Medulla oblongata (tissue), 1 donor: ENCODE measurements at regions not wholly inside any gene's neighbourhood (a gene's known extent, or its start where the extent isn't known, plus 50 kb on each side); places are given as distances from the start of the nearest gene placed in this dataset.
A peak's percentile ranks its signal among the peaks of the same experiment; 100 is the strongest.
"Not testable (repeated sequence)": the region's sequence is repeated elsewhere in the genome, so short reads cannot be mapped to it uniquely, and the experiment has no call there.

Experiments used
- DNase-seq: peaks from one replicate; pipeline ENCODE4 v3.0.0-alpha.2; 2015; ENCODE audit errors: extremely low spot score

DNA sequence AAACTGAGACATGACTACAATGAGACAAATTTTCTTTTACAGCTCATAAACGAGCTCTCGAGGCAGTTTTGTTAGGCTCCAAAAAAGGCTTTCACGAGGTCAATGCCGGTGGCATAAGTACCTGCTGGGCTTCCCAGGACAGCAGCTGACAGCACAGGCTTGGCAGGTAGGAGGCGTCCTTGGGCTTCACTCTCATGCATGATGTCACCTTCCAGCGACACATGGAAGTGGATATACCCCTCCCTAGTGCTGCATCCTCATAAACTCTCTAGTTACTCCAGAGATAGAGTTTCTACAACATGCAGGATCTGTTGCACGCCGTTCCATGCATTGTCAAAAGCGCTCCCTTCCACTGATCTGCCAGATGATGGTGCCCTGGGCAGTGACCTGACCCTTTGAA lies 112.5 kb upstream of the PAXBP1 start:
- DNase-seq, result no peak

DNA sequence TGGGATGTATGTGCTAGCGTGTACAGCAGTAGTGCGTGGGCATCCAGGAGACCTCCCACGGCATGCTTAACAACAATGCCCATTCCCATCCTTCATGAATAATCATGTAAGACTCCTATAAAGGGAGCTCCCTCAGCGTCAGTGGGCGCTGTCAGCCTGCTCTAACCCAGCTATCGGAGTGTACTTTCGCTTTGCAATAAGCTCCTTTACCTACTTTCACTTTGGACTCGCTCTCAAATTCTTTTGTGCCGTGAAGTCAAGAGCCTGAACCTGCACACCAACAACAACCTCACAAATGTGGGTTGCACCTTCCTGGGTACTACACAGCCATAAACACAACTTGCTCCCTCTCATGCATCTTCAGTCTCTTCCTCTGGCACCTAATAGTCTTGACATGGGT lies 114.8 kb upstream of the PAXBP1 start:
- DNase-seq, result no peak

DNA sequence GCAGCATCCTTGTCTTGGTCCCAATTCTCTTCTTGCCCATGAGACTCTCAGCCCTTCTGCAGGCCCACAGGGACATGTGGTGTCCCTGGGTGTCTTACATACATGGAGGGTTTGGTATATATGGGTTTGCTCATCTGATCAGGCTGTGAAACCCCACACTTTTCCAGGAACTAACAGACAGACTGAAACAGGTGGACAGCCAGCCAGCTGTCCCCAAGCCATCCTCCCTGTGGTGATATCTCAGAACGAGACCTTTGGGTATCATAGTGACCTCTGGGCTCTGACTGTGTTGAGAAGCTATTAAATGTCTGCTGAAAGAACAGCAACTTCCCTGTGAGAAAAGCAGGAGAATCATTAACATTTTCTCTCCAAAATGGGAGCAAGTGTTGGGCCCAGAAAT lies 115.5 kb upstream of the PAXBP1 start:
- DNase-seq, result no peak

DNA sequence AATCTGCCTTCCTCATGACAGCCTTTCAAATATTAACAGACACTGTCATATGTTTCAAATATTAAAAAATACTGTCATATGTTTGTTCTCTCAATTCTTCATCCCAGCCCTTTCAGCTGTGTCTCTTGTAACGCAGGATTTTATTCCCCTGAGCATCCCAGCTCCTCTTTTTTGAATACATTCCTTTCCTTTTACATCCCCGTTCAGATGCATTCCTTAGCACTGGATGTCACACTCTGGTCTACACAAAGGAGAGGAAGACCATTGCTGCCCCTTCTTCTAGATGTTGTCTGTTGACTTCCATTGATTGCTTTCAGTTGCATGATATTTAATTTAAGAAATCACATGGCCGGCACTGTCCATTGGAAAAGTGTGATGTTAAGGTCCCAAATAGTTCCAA lies 117.4 kb upstream of the PAXBP1 start:
- no peak for DNase-seq

DNA sequence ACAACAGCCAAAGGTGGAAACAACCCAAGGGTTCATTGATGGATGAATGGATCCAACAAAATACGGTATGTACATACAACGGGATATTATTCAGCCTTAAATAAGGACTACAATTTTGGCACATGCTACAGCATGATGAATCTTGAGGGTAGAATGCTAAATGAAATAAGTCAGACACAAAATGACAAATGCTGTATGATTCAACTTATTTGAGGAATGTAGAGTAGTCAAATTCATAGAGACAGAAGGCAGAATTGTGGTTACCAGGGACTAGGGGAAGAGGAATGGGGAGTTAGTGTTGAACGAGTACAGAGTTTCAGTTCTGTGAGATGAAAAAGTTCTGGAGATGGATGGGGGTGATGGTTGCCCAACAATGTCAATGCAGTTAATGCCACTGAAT lies 118.0 kb upstream of the PAXBP1 start:
- DNase-seq, result no peak

DNA sequence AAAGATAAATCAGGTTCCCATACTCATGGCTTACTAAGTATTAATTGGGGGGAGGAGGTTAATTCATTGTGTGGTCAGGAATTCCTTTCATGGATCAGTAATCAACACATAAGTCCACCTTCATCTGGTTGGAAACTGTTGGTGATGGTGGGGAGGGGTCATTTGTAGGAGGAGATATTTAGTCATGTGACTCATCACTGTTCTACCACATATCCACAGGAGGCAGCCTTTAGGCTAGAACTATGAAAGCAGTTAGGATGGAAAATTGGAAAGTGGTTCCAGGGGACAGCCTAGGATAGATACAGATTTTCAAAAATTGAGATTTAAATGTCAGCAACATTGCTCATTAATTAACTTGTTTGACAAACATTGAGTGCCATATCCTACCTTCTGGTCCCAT lies 122.8 kb upstream of the PAXBP1 start:
- DNase-seq, result no peak

DNA sequence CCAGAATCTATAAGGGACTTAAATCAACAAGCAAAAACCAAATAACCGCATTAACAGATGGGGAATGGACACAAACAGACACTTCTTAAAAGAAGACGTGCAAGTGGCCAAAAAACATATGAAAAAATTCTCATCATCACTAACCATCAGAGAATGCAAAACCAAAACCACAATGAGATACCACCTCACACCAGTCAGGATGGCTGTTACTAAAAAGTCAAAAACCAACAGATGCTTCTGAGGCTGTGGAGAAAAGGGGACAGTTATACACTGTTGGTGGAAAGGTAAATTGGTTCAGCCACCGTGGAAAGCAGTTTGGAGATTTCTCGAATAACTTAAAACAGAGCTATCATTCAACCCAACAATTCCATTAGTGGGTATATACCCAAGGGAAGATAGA lies 124.9 kb upstream of the OLIG2 start:
- no peak for DNase-seq

DNA sequence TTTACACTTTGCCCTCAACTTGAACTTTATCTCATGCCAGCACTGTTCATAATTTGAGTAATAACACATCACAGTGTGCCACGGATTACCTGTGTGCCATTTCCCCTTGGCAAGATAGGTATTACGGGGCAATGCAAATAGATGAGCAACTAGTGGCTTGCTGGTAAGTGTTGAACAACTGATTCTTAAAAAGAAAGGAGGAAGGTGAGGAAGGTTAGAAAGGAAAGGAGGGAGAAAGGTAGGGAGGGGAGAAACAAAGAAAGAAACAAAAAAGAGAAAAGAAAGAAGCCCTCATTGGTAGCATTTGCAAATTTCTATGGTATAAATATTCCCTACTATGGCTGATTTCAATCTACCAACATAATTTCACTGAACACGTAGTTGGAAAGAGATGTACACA lies 118.2 kb upstream of the OLIG2 start:
- no peak for DNase-seq

DNA sequence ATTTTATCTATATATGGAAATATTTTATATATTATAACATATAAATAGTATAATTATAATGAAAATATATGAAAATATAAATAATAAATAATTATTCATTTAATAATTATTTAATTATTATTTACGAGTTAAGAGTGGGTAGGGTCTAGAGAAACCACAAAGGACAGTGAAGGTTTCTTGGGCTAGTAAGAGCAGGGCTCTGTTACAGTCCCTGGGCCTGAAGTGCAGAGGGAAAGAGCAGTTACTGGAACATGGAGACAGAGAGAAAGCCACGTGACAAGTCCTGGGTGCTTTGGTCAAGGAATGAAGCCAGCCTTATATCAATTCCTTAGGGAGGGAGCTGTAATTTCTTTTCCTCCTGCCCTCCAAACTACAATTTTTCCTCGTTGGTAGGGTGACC lies 117.2 kb upstream of the OLIG2 start:
- no peak for DNase-seq

DNA sequence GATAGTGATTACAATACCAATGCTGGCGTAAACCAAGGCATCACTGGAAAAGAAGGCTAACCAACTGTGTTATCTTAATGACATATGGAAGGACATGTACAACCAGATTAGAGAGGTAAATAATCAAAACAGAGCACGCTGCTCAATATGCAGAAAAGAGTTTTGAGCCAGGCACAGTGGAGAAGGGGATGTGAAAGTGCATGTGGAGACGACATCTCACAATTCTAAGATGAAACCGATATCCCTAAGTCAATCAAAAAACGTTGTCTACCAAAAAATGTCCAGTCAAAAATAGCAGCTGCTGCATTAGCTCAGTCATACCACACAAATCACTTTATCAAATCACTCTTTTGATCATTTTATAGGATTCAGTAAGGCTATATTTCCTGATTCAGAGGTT lies 116.3 kb upstream of the OLIG2 start:
- no peak for DNase-seq

DNA sequence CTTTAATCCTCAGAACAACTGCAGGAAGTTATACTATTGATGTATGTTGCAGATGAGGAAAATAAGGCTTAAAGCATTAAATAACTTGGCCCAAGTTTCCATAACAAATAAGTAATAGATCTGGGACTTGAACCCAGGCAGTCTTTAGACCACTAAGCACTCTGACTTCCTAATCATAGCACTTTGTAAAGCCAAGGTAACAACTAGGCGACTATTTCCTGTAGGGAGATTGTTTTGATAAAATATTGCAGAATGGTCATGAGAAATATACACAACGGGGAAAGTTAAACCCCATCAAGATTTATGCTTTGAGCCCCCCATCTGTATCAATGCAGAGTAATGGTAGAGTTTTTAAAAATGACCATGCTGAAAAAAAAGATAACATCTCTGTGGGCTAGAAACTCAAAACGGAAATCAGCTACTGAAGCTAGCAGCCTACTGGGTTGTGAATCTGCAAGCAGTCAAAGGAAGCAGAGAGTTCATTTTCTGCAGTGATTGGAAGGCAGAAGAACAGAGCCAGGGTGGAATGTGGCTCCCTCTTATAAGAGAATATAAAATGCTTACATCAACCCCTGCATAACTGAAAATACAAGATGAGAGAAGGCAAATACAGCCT lies 111.2 kb upstream of the OLIG2 start:
- DNase-seq, result no peak

DNA sequence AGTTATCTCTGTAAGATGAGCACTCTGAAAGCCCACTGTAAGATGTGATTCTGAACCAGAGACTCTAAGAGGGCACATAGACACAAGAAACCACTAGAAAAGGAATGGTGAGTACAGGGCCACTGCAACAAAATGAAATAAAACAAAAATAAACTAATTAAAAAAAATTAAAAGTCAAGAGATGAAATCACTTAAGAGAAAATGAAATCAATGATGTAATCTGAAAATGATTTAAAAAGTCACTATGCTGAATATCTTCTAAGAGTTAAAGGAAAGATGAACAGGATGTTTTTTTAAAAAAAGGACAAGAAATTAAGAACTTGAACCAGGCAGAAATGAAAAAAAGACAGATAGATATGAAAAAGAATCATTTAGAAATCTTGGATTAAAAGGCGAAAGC lies 110.6 kb upstream of the OLIG2 start:
- DNase-seq, result no peak

DNA sequence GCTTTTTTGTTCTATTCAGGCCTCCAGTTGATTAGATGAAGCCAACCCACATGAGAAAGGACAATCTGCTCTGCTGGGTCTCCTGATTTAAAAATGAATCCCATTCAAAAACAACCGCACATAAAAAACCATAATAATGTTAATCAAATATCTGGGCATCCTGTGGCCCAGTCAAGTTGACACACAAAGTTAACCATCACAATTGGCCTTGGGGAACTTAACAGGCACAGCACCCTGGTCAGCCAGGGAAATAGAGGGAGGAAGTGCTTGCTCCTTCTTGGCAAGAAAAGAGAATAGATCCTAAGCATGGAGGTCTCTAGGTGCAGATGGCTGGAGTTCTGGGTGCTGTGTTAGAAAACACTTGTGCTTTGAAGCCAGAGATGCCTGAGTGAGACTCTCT lies 109.6 kb upstream of the OLIG2 start:
- DNase-seq, result no peak

DNA sequence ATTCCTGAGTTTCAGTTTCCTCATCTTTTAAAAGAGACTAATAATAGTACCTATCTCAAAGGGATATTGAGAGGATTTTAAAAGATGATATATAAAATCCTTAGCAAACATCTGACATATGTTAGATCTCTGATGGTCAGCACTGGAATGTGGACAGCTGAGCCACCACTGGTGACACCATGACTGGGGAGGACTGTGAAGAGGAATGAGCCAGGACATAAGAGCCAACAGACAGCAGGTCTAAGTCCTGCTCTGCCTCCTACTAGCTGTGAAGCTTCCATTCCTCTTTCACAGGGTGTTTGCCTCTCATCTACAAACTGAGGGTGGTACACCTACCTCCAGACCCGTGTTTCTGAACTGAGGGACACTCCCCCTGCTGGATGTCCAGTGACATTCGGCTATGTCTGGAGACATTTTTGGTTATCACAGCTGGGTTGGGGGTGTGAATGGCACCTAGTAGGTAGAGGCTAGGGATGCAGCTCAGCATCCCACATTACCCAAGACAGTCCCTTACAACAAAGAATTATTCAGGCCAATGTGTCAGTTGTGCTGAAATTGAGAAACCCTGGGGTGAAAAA lies 109.1 kb upstream of the OLIG2 start:
- no peak for DNase-seq

DNA sequence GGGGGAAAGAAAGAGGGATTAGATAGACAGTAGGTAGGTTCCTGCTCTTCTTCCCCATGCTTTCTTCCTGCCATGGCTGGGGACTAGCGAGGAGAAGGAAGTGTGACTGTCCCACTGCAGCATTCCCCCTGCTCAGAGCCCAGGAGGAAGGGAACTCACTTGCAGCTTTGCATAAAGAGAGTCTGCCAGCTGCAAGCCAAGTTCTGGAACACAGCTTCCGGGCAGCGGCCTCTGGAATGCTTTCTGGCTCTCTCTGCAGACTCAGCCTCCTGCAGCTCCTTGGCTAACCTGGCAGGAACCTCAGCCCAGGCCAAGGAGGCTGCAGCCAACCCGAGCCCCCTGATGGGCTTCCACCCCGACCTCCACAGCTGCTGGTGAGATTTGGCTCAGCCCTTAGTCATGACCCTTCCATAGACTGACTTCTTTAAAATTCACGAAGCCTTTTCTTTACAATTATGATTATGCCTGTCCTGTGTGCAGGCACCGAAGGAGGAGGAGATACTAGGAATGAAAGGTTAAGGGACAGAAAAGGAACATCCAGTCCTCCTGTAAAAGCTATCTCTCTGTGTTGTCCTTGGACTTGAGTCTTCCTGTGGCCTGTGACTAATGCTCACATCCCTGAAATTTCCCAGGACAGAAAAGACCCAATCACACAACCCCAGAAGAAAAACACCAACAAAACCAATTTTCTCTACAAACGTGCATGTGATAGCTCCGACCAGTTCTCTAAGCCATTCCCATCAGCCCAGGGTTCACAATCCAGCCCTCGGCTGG lies 108.2 kb upstream of the OLIG2 start:
- DNase-seq, result peak; percentile 45

DNA sequence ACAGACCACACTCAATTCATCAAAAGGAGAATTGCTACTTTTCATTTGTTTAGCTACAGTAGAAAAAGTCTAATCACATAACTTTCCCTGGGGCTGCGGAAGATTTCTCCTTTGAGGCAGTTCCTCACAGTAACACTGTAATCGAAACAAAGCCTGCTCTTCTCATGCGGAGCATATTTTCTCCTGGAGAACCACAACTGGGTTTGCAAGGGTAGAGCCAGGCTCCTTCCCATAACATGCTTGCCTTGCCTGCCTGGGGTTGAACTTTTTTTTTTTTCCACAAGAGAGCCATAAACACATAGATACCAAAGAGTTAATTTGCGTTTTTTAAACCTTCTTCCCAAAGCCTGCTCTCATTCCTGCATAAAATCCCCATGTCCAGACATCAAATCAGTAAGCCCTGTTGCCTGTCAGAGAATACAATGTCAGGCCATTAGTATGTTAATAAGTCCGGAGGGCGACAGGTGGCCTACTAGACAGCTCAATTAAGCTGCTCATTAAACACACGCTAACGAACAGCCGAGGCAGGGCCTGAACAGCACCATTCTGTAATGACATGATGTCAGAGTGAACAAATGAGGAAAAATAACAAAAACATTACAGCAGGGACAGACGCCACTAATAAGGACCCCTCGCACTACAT lies 107.1 kb upstream of the OLIG2 start:
- DNase-seq, result no peak

DNA sequence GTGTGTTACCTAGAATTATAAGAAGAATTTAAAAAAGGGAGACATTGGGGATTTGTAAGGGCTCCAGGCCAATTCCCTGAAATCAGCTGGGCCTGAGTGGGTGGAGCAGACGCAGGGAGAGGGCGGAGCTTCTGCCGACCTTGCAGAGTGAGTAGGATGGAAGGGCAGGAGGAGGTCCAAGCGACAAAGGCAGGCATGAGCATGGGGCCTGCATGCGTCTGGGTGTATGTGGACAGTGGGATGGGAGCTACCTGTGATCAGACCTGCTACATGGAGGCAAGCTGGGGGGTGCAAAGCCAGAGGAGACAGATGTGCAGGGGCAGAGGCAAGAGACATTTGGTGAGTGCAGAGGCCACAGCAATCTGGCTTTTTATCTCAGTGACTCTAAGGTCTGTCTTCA lies 105.3 kb upstream of the OLIG2 start:
- no peak for DNase-seq

DNA sequence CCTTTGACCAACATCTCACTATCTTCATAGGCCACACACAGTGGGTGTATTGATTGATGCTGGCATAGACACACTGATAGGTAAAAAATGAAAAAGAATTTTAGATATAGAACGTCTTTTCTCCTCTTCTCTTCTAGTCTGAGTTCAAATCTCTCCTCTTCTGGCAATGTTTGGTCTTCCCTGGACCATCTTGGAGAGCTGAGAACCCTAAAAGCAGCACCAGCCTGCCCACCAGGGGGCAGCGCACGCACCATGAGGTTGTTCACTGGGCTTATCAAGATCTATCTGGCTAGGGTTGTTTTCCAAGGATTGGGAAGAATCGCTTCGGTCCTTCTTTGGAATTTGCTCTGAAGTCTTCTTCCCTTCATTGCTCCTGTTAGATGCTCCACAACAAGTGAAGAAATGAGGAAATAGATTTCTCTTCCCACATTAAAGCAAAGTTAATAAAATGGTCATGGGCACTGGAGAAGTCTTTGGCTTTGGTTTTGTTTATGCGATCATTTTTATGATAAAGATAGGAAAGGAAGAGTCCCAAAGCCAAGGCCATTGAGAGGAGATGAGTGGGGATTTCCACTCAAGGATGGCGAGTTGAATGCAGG lies 104.0 kb upstream of the OLIG2 start:
- DNase-seq, result peak; percentile 17

DNA sequence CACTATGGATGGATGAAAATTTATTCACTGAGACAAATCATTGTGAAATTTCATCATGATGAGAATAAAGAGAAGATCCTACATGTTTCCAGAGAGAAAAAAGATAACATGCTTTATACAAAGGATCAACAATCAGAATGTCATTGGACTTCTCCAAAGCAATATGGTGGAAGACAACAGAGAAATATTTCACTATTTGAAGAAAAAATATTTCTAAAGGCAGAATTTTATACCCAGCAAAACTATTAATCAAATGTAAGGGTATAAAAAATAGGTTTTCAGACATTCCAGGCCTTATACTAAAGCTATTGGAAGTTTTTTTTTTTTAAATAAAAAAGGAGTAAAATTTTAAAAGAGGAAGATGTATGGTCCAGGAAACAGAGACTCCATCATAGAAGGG lies 100.6 kb upstream of the OLIG2 start:
- DNase-seq, result no peak

DNA sequence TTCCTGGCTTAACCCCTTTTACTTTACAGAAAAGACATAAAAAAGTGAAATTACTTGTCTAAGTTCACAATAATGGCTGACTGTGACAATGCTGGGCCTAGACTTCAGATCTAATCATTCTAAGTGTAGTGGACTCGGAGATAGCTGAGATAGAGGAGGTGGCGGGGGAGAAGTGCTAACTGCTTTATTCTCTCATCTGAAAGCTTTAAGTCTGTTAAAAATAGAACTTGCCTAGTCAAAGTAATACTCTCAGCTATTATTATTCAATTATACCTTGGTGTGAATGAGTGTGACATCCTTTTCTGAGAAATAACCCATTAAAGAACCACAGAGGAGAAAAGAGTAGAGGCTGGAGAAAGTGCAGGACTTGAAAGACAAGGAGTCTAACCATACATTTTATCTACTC lies 96.1 kb upstream of the OLIG2 start:
- DNase-seq, result no peak

DNA sequence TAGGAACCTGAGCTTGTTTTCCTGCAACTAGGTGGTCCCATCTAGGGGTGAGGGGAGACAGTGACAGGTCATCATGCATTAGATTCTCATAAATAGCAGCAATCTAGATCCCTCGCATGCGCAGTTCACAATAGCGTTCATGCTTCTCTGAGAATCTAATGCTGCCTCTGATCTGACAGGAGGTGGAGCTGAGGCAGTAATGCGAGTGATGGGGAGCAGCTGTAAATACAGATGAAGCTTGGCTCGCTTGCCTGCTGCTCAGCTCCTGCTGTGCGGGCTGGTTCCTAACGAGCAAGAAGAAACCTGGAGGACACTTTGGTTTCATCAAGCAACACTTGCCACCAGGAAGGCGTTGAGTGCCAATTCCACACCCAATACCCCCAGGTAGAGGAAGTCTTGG lies 95.1 kb upstream of the OLIG2 start:
- no peak for DNase-seq

DNA sequence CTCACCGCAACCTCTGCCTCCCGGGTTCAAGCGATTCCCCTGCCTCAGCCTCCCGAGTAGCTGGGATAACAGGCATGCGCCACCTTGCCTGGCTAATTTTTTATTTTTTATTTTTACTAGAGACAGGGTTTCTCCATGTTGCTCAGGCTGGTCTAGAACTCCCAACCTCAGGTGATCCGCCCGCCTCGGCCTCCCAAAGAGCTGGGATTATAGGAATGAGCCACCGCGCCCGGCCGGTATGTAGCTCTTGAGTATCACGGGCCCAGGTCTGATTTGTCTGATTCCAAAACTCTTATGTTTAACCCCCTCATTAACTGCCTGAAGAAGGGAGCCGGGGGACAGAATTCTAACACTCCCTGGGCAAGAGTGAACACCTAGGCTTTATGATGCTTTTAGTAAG lies 91.7 kb upstream of the OLIG2 start:
- not testable (repeated sequence) for DNase-seq

DNA sequence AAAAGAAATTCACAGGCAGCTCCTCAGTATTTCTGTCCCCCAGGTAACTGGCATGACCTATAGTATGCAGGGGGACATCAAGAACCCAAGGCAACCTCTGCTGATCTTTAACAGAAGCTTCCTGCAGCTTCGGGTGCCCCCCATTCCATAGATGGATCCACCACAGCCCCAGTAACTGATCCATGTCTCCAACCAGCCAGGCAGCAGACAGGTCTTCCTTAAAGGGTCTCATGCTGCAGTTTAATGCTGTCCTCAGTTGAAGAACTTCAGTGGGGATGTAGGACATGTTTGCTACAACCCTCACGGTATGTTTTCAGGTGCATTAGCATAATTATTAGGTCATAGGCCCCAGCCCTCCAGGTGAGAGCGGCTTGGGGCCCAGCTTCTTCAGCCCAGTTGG lies 90.9 kb upstream of the OLIG2 start:
- DNase-seq, result no peak
